Epithelial cell of prostate (primary cell): ENCODE measurements at regions not wholly inside any gene's neighbourhood (a gene's known extent, or its start where the extent isn't known, plus 50 kb on each side); places are given as distances from the start of the nearest gene placed in this dataset.
"Not testable (repeated sequence)": the region's sequence is repeated elsewhere in the genome, so short reads cannot be mapped to it uniquely, and the experiment has no call there.

Source experiments
- DNase-seq: peaks from one replicate; pipeline ENCODE4 v3.0.0-alpha.2; 2011; ENCODE audit warnings: low read depth, low spot score
- H3K27ac ChIP-seq: fragments of 450-650 bp; 2 replicates; pipeline ENCODE4 v1.5.1; 2017; ENCODE audit warnings: mild to moderate bottlenecking

- no peak for DNase-seq
- no peak overlapping the region for H3K27ac ChIP-seq
Observed at GRCh38 chr6:53446151-53446550, 97.4 kb upstream of the ELOVL5 start.

DNA sequence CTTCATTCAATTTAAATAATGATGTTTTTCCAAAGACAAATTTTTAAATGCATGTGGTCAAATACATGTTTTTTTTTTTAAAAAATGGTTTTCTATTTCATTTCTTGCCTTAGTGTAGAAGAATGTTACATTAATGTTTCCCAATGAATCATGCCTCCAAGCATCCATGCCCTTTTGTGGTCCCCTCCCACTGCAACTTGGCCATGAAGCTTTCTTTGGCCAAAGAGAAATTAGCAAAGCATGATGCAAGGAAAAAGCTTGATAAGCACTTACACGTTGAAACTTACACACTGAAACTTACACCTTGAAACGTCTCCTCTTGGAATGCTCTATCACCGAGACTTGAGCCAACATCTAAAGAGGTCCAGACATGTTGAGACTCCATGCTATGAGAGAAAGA is 93.0 kb upstream of the ELOVL5 start:
- H3K27ac ChIP-seq = no peak overlapping the region
- DNase-seq = no peak

- no peak for DNase-seq
- no peak overlapping the region for H3K27ac ChIP-seq
Observed at GRCh38 chr6:53441035-53441493, 92.3 kb upstream of the ELOVL5 start.

DNA sequence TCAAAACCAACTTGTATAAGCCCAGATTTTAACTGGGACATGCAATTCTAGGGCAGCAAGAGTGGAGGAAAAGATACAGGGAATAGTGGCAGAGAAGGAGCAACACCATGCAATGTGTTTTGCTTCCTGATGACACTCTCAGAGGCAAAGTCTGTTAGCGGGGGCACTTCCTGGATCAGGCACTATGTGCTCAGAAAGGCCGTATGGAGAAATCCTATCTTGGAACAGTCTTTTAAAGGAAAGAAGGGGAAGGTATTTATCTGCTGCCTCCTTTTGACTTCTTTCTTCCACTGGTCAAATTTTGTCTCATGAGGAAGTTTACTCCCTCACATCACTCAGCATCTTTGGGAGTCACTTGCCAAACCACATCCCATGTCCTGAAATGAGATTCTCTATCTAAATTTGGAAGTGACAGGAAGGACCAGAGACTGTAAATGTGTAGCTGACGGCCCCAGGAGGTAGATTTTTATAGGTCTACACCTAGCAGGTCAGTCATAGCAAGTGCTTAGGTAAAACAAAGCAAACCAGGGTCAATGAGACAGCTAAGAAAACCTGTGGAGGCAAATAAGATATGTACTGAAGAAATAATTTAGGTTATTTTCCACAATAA is 91.7 kb upstream of the ELOVL5 start:
- no peak overlapping the region for H3K27ac ChIP-seq
- no peak for DNase-seq

DNA sequence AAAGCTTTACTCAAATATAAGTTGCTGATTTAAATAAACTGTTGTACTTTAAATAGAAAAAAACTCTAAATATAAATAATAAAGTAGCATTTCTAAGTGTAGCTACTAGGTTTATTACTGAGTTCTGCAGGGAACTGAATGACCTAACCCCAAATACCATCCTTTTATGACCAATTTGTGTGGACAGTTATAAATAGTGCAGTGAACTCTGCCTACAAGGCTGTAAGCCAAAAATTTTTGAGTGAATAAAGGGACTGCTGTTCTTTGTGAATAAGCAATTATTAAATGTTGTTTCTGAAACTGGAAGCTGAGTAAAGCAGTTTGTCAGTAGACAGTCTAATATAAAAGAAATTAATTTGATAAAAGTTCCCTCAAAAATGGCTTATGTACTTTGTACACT is 90.8 kb upstream of the ELOVL5 start:
- DNase-seq = no peak
- no peak overlapping the region for H3K27ac ChIP-seq

GRCh38 chr6:53437557-53438202 is 88.9 kb upstream of the ELOVL5 start:
- no peak overlapping the region for H3K27ac ChIP-seq

DNA sequence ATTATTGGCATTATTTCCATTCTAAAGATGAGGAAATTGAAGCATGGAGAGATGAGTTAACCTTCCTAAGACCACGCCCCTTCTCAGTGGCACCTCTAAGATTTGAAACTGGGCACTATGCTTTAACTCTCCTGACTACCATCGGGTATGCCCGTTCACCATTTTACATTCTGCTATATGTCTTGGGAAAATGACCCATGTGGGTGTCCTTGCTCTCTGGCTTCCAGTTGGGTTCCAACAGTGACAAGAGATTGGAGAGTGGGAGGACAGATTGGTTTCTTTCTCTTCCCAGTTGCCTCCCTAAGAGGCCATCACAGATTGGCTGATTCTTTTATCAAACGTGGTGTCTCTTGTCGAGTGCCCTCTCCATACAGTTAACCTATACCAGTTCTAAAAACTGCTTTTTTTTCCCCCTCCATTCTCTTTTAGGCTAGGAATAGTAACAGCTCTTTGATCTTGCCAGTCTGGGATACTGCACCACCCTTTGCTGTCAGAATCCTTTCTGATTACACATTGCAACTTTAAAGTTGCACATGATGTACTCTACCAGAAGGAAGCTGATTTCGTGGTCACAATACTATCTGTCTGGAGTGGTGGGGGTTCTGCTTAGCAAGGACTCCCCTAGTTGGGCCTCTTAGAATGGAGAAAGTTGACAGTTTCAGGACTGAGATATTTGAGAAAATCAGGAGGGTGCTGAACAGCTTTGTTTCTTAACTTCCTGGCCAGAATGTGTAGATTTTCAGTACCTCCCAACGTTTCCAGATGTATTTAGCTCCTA is 88.0 kb upstream of the ELOVL5 start:
- no peak overlapping the region for H3K27ac ChIP-seq
- DNase-seq = no peak

More at GRCh38 chr6:53437557-53438202, 88.9 kb upstream of the ELOVL5 start:
- peak; percentile 39 for DNase-seq

- no peak overlapping the region for H3K27ac ChIP-seq
- no peak for DNase-seq
Observed at GRCh38 chr6:53433951-53434285, 85.2 kb upstream of the ELOVL5 start.

DNA sequence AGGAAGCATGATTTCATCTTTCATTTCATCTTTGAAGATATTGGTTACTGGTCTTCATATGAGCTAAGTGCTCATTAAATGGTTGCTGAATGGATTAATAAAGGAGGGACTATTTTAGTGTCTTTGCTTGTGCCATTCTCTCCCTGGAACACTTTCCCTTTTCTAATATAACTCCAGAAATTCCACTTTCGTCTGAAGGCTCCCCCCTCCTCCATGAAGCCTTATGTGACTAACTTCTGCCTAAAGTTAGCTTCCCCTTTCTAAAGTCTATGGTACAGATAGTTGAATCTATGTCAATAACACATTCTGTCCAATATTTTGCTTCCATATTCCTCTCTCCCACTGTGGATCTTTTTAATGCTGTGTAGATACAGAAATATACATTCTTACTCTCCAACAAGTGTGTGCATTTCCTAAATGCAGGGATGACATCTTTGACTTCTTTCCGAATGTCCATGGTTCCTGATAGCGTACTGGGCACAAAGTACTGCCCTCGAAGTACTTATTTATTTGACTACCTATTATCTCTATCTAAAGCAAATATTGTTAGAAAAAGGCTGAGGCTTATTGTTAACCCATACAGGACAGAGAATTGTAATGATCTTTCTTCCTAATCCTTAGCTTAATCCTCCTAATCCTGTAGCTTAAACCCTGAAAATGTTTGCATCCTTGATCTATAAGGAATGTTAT is 84.7 kb upstream of the ELOVL5 start:
- H3K27ac ChIP-seq = no peak overlapping the region
- DNase-seq = no peak

DNA sequence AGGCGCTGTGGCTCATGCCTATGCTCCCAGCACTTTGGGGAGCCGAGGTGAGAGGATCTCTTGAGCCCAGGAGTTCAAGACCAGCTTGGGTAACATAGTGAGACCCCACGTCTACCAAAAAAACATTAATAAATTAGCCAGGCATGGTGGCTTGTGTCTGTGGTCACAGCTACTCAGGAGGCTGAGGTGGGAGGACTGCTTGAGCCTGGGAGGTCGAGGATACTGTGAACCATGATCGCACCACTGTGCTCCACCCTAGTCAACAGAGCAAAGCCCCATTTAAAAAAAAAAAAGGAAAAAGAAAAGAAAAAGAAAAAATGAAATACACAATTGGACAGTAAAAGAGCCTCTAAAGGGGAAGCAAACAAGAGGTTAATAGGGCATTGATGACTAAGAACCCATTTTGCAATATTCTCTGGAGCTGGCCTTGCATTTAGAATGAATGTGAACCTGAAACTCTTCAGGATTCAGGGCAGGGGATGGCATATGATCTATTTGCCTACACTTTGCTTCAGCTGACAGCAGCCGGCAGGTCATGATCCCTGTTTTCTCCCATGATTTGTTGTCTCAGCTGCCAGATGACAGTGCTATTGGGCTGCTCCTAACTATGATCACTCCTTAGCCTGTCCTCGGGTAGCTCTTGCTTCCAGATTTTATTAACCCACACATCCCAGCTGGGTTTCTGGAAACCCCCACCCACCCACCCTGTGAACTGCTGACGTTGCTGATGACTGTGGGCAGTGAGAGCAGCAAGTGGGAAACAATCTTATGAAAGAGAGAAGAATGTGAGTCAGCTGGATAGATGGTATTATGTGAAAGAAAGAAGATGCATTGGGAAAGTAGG is 83.8 kb upstream of the ELOVL5 start:
- DNase-seq = peak; percentile 2
- H3K27ac ChIP-seq = no peak overlapping the region

GRCh38 chr6:53431704-53432103 is 83.0 kb upstream of the ELOVL5 start:
- H3K27ac ChIP-seq = no peak overlapping the region
- DNase-seq = no peak

DNA sequence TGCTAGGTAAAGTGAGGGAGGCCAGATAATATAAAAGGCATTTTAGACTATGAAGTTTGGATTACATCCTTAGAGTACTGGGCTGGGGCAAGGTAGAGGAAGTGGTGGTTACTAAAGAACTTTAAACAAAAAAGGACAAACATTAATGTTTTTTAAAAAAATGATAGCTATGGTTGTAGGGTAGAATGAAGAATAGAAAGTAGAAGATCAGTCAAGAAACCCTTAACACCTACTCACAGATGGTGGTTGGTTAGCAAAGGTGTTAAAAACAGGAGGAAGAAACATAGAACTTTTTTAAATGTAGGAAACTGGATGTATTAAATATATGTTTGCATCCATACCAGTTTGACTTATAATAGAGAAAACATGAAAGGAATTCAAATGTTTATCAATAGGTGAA is 80.7 kb upstream of the ELOVL5 start:
- no peak for DNase-seq

DNA sequence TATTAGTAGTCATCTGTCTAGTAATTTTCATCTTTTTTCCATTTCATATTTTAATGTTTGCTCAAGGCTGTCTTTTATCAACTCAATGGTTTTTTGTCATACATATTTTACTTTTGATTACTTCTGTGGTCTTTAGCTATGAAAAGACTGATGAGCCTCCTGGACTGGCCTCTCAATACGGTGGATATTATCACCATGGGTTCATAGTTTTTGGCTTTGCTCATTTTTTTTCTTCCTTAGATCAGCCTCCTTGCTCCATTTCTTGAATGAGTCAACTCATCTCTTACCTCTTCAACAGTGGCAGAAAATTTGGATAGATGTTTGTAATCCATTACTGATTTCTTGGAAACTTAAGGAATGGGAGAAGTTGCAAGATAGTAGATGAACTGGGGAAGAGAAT is 80.1 kb upstream of the ELOVL5 start:
- no peak overlapping the region for H3K27ac ChIP-seq
- no peak for DNase-seq

More for the DNA sequence above, 80.7 kb upstream of the ELOVL5 start:
- H3K27ac ChIP-seq = no peak overlapping the region

DNA sequence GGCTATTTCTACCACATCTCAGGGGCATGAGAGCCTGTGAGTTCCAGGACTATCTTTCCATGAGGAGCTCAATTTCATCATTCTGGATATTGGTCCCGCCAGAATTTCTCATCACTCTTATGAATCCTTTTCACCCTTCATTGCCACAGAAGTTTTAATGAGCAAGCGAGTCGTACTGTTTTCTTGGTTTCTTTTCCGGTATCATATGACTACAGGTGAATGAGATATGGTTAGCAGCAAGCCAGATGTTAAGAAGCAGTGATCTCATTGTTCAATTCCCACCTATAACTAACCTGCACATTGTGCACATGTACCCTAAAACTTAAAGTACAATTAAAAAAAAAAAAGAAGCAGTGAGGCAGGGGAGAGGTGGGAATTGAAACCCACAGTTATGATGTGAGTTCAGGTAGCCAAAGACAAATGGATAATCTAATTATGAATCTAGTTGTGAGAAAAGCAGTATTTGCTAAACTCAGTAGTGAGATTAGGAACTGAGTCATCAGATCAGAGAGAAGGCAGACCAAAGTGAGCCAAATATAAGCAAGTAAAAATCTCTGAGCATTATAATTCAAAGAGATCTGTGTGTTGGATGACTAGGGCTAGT is 78.0 kb upstream of the ELOVL5 start:
- no peak overlapping the region for H3K27ac ChIP-seq
- DNase-seq = no peak

DNA sequence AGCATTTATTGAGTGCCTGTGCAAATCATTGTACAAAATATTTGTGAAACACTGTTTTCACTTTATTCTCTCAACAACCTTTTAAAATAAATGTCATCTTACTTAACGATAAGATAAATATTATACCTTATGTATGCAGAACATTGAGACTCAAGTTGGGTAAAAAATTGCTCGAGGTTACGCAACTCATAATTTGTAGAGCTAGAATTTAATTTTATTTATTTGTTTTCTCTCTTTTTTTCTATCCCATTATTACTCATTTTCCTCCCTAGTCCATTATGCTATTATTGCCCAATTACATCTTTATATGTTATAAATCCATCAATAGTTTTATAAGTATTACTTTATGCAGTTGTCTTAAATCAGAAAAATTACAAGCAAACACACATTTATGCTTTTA is 77.4 kb upstream of the ELOVL5 start:
- no peak for DNase-seq
- no peak overlapping the region for H3K27ac ChIP-seq

DNA sequence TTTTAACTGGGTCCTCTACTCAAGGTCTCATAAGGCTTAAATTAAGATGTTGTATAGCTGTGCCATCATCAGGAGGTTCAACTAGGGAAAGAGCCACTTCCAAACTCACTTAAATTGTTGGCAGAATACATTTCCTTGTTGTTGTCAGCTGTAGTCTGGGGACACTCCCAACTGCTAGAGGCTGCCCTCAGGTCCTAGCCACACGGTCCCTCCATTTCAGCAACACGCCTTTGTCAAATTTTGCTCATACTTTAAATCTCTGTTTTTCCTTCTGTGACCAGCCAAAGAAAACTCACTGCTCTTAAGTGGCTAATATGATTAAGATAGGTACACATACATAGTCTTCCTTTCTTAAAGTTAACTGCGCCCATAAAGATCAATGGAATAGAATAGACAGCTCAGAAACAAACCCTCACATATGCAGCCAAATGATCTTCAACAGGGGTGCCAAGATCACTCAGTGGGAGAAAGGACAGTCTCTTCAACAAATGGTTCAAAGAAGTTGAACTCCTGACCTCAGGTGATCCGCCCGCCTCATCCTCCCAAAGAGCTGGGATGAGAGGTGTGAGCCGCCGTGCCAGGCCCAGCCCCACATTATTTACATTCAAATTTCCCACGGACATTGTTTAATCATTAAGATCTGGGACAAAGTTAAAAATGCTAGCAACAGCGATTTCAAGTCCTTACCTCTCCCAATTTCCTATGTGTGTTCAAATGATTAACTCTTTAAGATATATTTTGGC is 76.4 kb upstream of the ELOVL5 start:
- no peak overlapping the region for H3K27ac ChIP-seq
- DNase-seq = no peak

- no peak overlapping the region for H3K27ac ChIP-seq
- DNase-seq = no peak
Observed at GRCh38 chr6:53424300-53424699, 75.5 kb upstream of the ELOVL5 start.

- DNase-seq, H3K27ac ChIP-seq: not testable (repeated sequence)
Observed at GRCh38 chr6:53423560-53423959, 74.8 kb upstream of the ELOVL5 start.

GRCh38 chr6:53419026-53419425 is 70.3 kb upstream of the ELOVL5 start:
- no peak for DNase-seq
- H3K27ac ChIP-seq = no peak overlapping the region
